GM18499 (cell line): ENCODE measurements at regions not wholly inside any gene's neighbourhood (a gene's known extent, or its start where the extent isn't known, plus 50 kb on each side); places are given as distances from the start of the nearest gene placed in this dataset.
"Not testable (repeated sequence)": the region's sequence is repeated elsewhere in the genome, so short reads cannot be mapped to it uniquely, and the experiment has no call there.

Experiments used
- ATAC-seq: cut with Tn5 transposase; IDR thresholded peaks from one replicate; pipeline ENCODE4 v1.9.1; 2021; ENCODE audit warnings: moderate number of reproducible peaks; ENCODE audit not compliant: insufficient read depth, unreplicated experiment

GRCh38 chr6:112909781-112910180 lies 562.7 kb downstream of the RFPL4B start:
- no peak for ATAC-seq

DNA sequence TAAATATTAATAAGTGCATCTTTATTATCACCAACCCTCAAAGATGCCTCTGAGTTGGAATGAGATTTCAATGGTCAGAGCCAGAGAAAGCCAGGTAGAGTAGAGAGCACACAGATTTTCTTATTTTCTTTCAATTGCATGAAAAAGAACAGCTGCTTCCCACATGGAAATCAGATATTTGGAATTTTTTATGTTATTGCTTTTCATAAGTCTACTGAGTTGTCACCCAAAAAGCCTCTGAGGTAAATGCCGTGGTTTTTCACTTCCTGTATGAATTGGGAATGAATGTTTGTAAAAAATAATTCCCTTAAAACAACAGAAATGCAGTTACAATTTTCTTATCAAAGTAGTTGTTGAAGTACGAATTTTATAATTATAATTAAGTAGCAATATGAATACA lies 563.1 kb downstream of the RFPL4B start:
- ATAC-seq: no peak

DNA sequence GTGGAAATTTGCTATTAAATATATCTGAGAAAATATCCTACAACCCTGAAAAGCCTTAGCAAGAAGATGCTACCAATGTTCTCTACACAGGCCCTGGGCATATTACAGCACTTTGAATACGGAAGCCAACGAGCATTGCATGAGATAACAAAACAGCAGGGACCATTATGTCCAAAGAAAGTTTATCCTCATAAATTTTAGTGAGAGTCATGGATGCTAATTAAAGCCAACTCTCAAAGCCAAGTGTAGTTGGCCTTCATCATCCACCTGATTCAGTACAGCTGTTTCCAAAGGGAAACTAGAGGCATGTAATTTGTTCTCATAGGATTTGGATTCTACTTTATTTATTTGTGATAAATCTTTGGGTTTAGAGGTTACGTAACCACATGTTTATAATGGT lies 564.8 kb downstream of the RFPL4B start:
- no peak for ATAC-seq

DNA sequence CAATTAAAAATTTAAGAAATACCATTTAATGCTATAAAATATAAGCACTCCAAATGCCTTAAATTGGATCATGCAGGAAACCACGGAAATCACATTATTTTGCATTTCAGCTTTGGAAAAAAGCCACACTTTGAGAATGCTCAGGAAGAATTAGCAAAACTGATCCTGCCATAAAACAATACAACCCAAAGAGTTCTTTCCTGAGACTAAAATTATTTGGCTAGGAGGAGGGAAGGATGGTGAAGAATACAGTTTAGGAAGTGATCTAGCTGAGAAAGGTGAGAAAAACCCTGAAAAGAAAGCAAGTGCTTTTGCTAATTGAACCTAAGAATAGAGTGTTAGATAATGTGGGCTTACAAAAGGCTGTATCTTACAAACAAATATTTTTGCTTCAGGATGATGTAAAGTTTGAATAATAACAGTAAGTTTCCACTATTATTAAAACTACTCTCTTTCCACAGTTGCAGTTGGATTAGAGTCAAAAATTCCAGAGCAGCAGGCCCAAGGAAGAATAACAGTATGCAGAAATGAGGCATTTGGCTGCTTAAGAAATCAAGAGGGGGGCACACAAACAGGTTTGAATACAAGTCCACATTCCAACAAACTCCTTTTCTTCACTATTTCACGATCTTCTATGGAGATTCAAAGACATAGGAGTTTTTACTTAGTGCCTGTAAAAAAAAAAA lies 565.4 kb downstream of the RFPL4B start:
- no peak for ATAC-seq

DNA sequence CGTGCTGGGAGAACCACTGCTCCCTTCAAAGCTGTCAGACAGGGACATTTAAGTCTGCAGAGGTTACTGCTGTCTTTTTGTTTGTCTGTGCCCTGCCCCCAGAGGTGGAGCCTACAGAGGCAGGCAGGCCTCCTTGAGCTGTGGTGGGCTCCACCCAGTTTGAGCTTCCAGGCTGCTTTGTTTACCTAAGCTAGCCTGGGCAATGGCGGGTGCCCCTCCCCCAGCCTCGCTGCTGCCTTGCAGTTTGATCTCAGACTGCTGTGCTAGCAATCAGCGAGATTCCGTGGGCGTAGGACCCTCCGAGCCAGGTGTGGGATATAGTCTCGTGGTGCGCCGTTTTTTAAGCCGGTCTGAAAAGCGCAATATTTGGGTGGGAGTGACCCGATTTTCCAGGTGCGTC lies 572.6 kb downstream of the RFPL4B start:
- ATAC-seq: not testable (repeated sequence)

- ATAC-seq: no peak
These were observed 573.9 kb downstream of the RFPL4B start for GRCh38 chr6:112920994-112921393.

DNA sequence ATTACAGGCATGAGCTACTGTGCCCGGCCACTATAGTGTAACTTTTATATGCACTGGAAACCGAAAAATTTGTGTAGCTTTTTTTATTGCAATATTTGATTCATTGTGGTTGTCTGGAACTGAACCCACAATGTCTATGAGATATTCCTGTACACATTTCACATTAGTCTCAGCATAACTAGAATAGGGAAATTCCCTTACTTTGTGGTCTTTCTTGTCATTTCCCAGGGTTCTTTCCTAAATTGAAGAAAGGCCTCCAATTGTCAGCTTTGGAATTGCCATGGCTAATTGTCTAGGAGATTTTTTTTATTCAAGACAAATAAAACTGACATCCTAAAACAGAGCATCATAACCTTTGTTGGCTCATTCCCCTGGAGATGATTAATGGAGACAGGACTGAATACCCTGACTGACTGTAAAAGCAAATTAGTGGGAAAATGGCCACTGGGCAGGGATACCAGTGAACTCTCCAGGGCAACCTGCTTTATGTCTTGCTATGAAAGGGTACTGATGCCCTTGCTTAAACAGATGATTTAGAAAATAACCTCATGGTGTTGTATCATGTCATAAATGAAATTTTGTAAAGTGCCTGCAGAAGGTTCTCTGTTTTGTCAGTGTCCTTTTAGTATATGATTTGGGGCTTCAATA lies 576.9 kb downstream of the RFPL4B start:
- no peak for ATAC-seq

DNA sequence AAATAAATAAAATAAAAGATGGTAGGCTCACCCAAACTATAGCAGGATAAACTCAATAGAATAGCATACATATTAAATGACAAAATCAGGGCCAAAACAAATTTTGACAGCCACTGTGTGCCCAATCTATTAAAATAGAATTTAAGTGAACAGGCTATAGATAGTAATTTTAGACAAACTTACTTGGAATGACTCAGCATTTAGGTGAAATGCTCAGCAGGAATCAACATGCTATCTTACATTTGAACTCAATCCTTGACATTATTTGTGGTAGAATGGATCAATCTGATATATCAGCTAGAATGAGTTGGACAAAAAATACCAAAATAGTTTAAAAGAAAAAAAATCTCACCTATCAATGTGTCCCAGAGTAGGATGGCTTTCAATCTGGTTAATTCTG lies 578.6 kb downstream of the RFPL4B start:
- no peak for ATAC-seq

GRCh38 chr6:112927641-112928320 lies 580.7 kb downstream of the RFPL4B start:
- no peak for ATAC-seq

GRCh38 chr6:112929641-112930040 lies 582.5 kb downstream of the RFPL4B start:
- ATAC-seq: no peak

DNA sequence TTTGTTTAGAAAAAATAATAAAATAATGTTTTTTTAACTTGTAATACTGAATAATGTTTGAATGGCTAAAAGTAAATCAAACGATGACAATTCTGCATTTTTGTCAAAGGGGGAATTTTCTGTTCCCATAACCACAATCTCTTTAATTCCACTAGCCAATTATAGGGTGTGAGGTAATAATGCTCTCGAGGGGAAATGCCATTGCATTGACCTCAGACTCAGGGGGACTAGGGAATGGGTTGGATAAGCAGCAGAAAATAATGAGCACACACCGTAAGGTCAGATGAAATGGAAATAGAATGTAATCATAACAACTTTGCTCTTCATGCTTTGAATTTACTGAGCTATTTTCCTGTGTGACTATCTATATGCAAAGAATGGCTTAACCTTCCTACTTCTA lies 584.7 kb downstream of the RFPL4B start:
- no peak for ATAC-seq

GRCh38 chr6:112933947-112934346 lies 586.8 kb downstream of the RFPL4B start:
- ATAC-seq: no peak

DNA sequence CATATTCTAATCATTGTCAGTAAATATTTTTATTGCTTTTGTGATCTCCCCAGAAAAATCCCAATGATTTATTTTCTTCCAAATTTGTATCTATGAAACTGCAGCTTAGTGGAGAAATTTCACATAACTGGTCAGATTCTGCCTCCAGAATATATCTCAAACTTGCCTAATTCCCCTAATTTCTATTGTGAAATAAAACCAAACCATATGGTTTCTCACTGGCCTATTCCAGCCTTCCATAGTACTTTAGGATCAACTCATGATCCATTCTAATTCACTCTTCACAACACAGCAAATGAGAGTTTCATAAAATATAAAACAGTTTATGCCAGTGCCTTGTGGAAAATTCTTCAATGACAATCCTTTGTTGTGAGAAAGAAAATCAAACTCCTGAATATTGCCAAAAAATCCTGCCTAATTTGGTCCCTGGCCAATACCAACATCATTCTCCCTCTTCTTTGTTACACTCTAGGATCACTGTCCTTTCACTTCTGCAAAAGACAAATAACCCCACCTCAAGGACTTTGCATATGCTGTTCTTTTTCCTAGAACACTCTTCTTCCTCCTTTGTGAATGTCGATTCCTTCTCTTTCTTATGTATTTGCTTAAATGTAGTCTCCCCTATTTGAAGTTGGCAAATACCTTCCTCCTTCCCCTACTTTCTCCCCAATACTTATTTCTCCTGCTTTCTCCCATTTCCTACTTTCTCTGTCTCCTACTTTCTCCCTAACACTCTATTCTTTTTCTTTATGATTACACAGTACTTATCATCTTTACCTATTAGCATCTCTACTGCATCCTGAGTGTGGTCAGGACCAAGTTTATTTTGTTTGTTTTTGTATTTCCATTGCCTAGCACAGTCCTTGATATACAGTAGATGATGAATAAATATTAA lies 587.5 kb downstream of the RFPL4B start:
- no peak for ATAC-seq

- no peak for ATAC-seq
These were observed 588.4 kb downstream of the RFPL4B start for GRCh38 chr6:112935402-112936078.

- ATAC-seq: no peak
These were observed 588.9 kb downstream of the RFPL4B start for GRCh38 chr6:112936079-112936472.

- no peak for ATAC-seq
These were observed 589.4 kb downstream of the RFPL4B start for GRCh38 chr6:112936504-112936903.

- ATAC-seq: not testable (repeated sequence)
These were observed 590.6 kb downstream of the RFPL4B start for GRCh38 chr6:112937690-112938089.

DNA sequence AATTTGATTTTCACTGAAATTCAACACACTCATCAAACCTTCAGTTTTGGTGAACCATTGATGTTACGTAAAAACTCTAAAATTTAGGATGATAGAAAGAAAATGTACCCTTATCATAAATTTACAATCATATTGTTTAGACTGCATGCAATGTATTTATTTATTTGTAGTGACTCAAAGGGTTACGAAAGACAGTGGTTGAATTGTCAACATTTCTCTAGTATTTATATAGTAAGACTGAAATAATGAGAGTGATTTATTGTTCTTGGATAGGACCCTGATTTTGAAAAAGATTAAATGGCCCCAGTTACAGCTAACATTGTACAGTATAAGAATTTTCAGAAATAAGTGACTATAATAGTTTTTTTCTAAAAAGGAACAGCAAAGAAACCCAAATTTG lies 591.5 kb downstream of the RFPL4B start:
- ATAC-seq: no peak

GRCh38 chr6:112939563-112939962 lies 592.4 kb downstream of the RFPL4B start:
- no peak for ATAC-seq

GRCh38 chr6:112941613-112942012 lies 594.5 kb downstream of the RFPL4B start:
- ATAC-seq: no peak
